Body of pancreas (tissue), 4 donors: ENCODE measurements at regions not wholly inside any gene's neighbourhood (a gene's known extent, or its start where the extent isn't known, plus 50 kb on each side); places are given as distances from the start of the nearest gene placed in this dataset.

ENCODE experiments used
- ATAC-seq: fragments of 150-250 bp; one replicate; pipeline ENCODE4 v1.9.1; 2016
- DNase-seq, 4 donors: peaks; one replicate each; pipeline ENCODE4 v3.0.0-alpha.2; 2019
- H3K27ac ChIP-seq, 4 donors: fragments of 200-600 bp; sonication (generic); 1 replicate in 3 of 4; 2 replicates in 1 of 4; pipeline versions ENCODE4 v1.5.1 to v1.6.1; 2016 to 2019; ENCODE audit warnings: mild to moderate bottlenecking in 1 of 4, mixed read lengths in 1 of 4, moderate library complexity in 1 of 4
- H3K27me3 ChIP-seq, 2 donors: fragments of 200-600 bp; sonication (generic); one replicate each; pipeline ENCODE4 v1.6.0; 2016; ENCODE audit warnings: mild to moderate bottlenecking in 1 of 2
- H3K36me3 ChIP-seq, 2 donors: fragments of 200-600 bp; sonication (generic); replicated peaks in 1 of 2; 2 replicates each; pipeline ENCODE4 v1.5.1; 2016; ENCODE audit warnings: low read depth in 2 of 2; ENCODE audit not compliant: insufficient read depth in 1 of 2
- H3K4me1 ChIP-seq: fragments of 200-600 bp; sonication (generic); one replicate; pipeline ENCODE4 v1.6.0; 2016
- H3K4me3 ChIP-seq, 2 donors: fragments of 200-600 bp; sonication (generic); 1 replicate in 1 of 2; 2 replicates in 1 of 2; pipeline ENCODE4 v1.5.1; 2016 to 2019
- H3K9me3 ChIP-seq, 3 donors: fragments of 200-600 bp; sonication (generic); 1 replicate in 2 of 3; 2 replicates in 1 of 3; pipeline ENCODE4 v1.5.1; 2016
- CTCF ChIP-seq, 7 experiments: fragments of 450-650 bp in 4 of 7; fragments of 200-600 bp in 3 of 7; sonication (generic) in 3 of 7; IDR thresholded peaks; one replicate each; pipeline ENCODE4 v1.5.1; 2016 to 2019; ENCODE audit warnings: antibody characterized with exemption in 7 of 7
- POLR2A ChIP-seq, 3 donors: fragments of 450-650 bp; IDR thresholded peaks; one replicate each; pipeline ENCODE4 v1.6.1; 2016; ENCODE audit warnings: antibody characterized with exemption in 3 of 3, mild to moderate bottlenecking in 2 of 3
- WGBS, 2 donors: methylation state at CpG; one replicate each; pipeline ENCODE4 v1.1.5; 2017; 5-methylcytosine and 5-hydroxymethylcytosine counted together
- intact Hi-C: fragments of 100-400 bp; cut with DNase I; formaldehyde crosslinking; loops from one replicate; pipeline ENCODE4 v1.15.1; 2023

GRCh38 chr10:83909001-83909400 is 230.3 kb upstream of the GHITM start:
- H3K27ac ChIP-seq, result no peak overlapping the region
- H3K4me3 ChIP-seq, result no peak overlapping the region
- H3K4me1 ChIP-seq, result no peaks in the 10 kb centered on the region
- ATAC-seq (no peak), DNase-seq (no peak)
- 22 to 24% methylated on average over 7 of the region's 7 CpGs for WGBS, 2 donors
- no peaks in the 10 kb centered on the region for H3K36me3 ChIP-seq
- H3K9me3 ChIP-seq, result no peaks in the 10 kb centered on the region
- no peaks in the 10 kb centered on the region for H3K27me3 ChIP-seq
- intact Hi-C loops, result no loop called here
- TF ChIP-seq CTCF (IDR thresholded peaks at IDR 0.05), result no peak
- TF ChIP-seq POLR2A (IDR thresholded peaks at IDR 0.05), result no peak

- no peaks in the 10 kb centered on the region for H3K27me3 ChIP-seq
- no peak for DNase-seq
- H3K27ac ChIP-seq, result no peak overlapping the region
- intact Hi-C loops, result no loop called here
- 23% methylated on average over 1 of the region's 1 CpG; no CpG with 5 or more reads in 1 of the 2 donors for WGBS, 2 donors
- no peak for ATAC-seq
- H3K4me3 ChIP-seq, result no peak overlapping the region
- no peaks in the 10 kb centered on the region for H3K36me3 ChIP-seq
- no peaks in the 10 kb centered on the region for H3K9me3 ChIP-seq
- no peak for TF ChIP-seq POLR2A (IDR thresholded peaks at IDR 0.05)
- no peak for TF ChIP-seq CTCF (IDR thresholded peaks at IDR 0.05)
- no peaks in the 10 kb centered on the region for H3K4me1 ChIP-seq
These were observed 223.5 kb upstream of the GHITM start for GRCh38 chr10:83915801-83916200.

GRCh38 chr10:83917537-83918506 is 221.5 kb upstream of the GHITM start:
- ATAC-seq, result peak; percentile 21
- no peak overlapping the region for H3K4me3 ChIP-seq
- intact Hi-C loops, result no loop called here

GRCh38 chr10:83919187-83919586 is 220.1 kb upstream of the GHITM start:
- Histone ChIP-seq H3K36me3 (no peaks in the 10 kb centered on the region), H3K4me1 (no peaks in the 10 kb centered on the region), H3K4me3 (no peak overlapping the region), H3K9me3 (no peaks in the 10 kb centered on the region), H3K27ac (no peak overlapping the region), H3K27me3 (no peaks in the 10 kb centered on the region)
- intact Hi-C loops, result no loop called here
- DNase-seq (no peak), ATAC-seq (no peak)
- TF ChIP-seq CTCF (IDR thresholded peaks at IDR 0.05) (no peak), POLR2A (IDR thresholded peaks at IDR 0.05) (no peak)
- 64 to 65% methylated on average over 2 of the region's 2 CpGs for WGBS, 2 donors

More at GRCh38 chr10:83917537-83918506, 221.5 kb upstream of the GHITM start:
- no peak overlapping the region for H3K27ac ChIP-seq
- H3K36me3 ChIP-seq, result no peaks in the 10 kb centered on the region
- no peaks in the 10 kb centered on the region for H3K9me3 ChIP-seq
- peak in 1 of 4 donors; percentile 19 for DNase-seq
- H3K4me1 ChIP-seq, result no peaks in the 10 kb centered on the region
- TF ChIP-seq POLR2A (IDR thresholded peaks at IDR 0.05), result no peak
- peak in 3 of 7 experiments; percentile 9 to 24 (median 14) for TF ChIP-seq CTCF (IDR thresholded peaks at IDR 0.05)
- no peaks in the 10 kb centered on the region for H3K27me3 ChIP-seq
- 30 to 35% methylated on average over 15 to 17 of the region's 17 CpGs for WGBS, 2 donors
